ENCODE measurements at regions not wholly inside any gene's neighbourhood (a gene's known extent, or its start where the extent isn't known, plus 50 kb on each side); places are given as distances from the start of the nearest gene placed in this dataset.

DNA sequence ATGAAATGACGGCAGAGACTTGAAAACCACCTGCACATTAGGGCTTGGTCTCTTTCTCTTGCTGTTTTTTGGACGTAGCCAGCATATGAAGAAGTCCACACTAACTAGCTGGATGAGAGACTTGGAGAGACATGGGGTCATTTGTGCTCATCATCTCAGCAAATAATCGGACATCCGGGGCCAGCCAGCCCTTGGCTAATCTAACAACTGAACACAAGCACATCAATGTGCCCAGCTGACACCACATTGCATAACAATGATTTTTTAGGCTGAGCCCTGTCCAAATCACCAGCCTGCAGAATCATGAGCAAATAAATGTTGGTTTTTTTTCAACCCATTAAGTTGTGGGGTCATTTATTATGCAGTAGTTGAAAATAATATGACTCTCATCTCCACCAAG, 460.3 kb upstream of the LARGE1 start:
- no peak for TF ChIP-seq POLR2A (IDR thresholded peaks at IDR 0.05)
- no peak for TF ChIP-seq CTCF (IDR thresholded peaks at IDR 0.05)

Data from upper lobe of left lung (tissue), 4 donors.